ENCODE measurements at regions not wholly inside any gene's neighbourhood (a gene's known extent, or its start where the extent isn't known, plus 50 kb on each side); places are given as distances from the start of the nearest gene placed in this dataset.

DNA sequence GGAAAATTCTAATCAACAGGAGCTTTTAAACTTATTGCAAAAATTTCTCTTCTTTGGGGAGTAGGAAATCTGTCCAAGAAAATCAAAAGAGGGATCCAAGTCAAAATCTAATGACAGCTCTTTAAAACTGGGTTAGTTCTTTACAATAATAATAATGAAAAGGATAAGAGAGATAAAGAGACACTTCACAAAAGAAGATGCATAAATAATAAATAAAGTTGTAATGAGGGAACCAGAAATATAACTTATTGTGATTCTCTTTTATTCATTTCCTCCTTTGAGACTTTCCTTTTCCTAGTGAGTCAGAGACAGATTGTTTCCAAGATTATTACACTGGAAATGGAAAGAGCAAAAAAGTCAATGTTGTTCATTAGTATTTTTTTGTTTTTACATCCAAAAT lies 1029.3 kb downstream of the PCDH17 start:
- no peak overlapping the region for H3K4me3 ChIP-seq (ENCODE audit: low read depth, low read length)
- in situ Hi-C loops (cut with HindIII; ENCODE audit: low sequenced_read_pairs) = no loop called here
- no peak for DNase-seq (ENCODE audit: low read depth, low spot score)
- TF ChIP-seq, protein P1, sequence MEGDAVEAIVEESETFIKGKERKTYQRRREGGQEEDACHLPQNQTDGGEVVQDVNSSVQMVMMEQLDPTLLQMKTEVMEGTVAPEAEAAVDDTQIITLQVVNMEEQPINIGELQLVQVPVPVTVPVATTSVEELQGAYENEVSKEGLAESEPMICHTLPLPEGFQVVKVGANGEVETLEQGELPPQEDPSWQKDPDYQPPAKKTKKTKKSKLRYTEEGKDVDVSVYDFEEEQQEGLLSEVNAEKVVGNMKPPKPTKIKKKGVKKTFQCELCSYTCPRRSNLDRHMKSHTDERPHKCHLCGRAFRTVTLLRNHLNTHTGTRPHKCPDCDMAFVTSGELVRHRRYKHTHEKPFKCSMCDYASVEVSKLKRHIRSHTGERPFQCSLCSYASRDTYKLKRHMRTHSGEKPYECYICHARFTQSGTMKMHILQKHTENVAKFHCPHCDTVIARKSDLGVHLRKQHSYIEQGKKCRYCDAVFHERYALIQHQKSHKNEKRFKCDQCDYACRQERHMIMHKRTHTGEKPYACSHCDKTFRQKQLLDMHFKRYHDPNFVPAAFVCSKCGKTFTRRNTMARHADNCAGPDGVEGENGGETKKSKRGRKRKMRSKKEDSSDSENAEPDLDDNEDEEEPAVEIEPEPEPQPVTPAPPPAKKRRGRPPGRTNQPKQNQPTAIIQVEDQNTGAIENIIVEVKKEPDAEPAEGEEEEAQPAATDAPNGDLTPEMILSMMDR (IDR thresholded peaks at IDR 0.05; ENCODE audit: low read depth, low read length) = no peak

DNA sequence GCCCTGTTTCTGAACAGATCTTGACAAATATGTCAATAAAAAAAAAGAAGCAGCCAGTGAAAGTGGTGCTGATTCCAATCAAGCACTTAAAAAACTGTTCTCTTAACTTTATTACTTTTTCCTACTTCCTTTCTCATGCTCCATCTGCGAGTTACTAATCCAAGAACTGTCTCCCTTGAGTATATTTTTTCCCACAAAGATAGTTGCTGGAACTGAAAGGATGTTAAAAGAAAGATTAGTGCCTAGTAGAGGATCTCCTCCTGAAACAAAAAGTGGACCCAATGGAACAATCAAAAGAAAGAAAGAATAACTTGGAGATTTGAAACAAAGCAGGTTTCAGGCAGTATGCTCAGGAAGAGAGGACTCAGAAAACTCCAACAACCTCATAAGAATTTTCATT lies 1034.8 kb downstream of the PCDH17 start:
- DNase-seq (ENCODE audit: low read depth, low spot score) = no peak
- H3K4me3 ChIP-seq (ENCODE audit: low read depth, low read length) = no peak overlapping the region
- in situ Hi-C loops (cut with HindIII; ENCODE audit: low sequenced_read_pairs) = no loop called here
- TF ChIP-seq, protein P1 (IDR thresholded peaks at IDR 0.05; ENCODE audit: low read depth, low read length) = no peak

DNA sequence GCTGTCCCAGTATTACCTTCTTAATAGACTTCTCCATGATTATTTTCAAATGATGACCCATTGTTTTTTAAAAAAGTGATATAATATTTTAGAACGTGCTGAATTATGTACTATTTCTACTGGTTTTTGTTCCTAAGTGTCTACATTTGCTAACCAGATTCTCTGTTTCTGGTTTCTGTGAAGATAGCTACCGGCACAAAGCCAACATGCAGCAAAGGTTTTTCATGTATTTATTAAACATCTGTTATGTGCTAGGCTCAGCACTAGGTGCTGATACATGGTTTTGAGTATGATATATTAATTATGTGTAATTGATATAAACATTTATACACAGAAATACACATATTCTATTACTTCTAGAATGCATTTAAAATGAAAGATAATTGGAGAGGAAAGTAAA lies 1035.6 kb downstream of the PCDH17 start:
- H3K4me3 ChIP-seq (ENCODE audit: low read depth, low read length) = no peak overlapping the region
- in situ Hi-C loops (cut with HindIII; ENCODE audit: low sequenced_read_pairs) = no loop called here
- no peak for DNase-seq (ENCODE audit: low read depth, low spot score)
- TF ChIP-seq, protein P1 (IDR thresholded peaks at IDR 0.05; ENCODE audit: low read depth, low read length) = no peak

DNA sequence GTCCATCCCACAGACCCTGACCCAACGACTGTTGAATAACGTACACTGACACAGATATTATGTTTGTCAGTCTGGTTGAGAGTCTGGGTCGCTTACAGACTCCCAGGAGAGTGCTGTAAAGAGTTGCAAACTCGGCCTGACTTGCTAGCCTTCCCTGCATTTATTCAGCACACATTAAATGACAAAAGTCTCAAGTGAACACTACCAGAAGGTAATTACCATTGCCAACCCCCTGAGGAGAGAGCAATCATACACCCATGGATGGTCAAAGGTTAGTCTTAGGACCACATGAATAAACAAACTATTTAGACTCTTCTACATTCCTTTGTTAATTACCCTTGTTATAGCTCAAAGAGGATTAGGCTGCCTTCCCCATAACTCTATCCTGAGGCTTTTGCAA lies 1048.6 kb downstream of the PCDH17 start:
- TF ChIP-seq, protein P1 (IDR thresholded peaks at IDR 0.05; ENCODE audit: low read depth, low read length) = no peak
- in situ Hi-C loops (cut with HindIII; ENCODE audit: low sequenced_read_pairs) = no loop called here
- DNase-seq (ENCODE audit: low read depth, low spot score) = no peak
- no peak overlapping the region for H3K4me3 ChIP-seq (ENCODE audit: low read depth, low read length)

DNA sequence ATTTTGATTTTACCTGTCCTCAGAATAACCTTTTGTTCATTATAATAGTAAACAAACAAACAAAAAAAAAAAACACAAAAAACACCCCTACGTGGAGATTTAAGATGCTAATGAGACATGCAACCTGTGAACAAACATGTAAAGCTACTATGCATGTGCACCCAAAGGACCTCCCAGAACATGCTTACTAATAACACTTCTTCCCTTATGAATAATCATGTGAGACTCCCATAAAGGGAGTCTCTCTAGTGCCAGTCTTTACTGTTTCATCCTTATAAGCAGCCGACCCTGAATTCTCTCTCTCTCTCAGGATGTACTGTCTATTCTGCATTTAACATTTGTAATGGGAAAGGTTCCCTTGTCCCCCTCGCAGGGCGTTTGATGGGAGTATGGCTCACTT lies 1051.1 kb downstream of the PCDH17 start:
- H3K4me3 ChIP-seq (ENCODE audit: low read depth, low read length) = no peak overlapping the region
- no peak for DNase-seq (ENCODE audit: low read depth, low spot score)
- in situ Hi-C loops (cut with HindIII; ENCODE audit: low sequenced_read_pairs) = no loop called here
- TF ChIP-seq, protein P1 (IDR thresholded peaks at IDR 0.05; ENCODE audit: low read depth, low read length) = no peak

DNA sequence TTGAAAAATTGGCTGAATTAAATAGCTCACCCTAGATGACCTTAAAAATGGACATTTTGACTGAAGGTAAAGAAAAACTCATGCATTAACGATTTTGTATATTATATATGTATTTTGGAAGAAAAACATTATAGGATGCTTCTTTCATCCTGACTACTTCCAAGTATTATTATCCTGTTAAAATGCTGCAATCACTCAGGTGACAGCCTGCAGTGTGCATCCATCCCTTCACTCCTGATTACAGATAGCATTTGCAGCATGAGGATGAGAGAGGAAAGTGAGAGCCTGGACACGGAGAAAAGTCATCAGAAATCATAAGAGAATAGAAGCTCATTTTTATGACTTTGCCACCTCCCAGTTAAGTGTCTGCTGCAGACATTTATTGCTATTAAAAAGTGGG lies 1055.6 kb downstream of the PCDH17 start:
- no peak for DNase-seq (ENCODE audit: low read depth, low spot score)
- H3K4me3 ChIP-seq (ENCODE audit: low read depth, low read length) = no peak overlapping the region
- in situ Hi-C loops (cut with HindIII; ENCODE audit: low sequenced_read_pairs) = no loop called here
- TF ChIP-seq, protein P1 (IDR thresholded peaks at IDR 0.05; ENCODE audit: low read depth, low read length) = no peak

DNA sequence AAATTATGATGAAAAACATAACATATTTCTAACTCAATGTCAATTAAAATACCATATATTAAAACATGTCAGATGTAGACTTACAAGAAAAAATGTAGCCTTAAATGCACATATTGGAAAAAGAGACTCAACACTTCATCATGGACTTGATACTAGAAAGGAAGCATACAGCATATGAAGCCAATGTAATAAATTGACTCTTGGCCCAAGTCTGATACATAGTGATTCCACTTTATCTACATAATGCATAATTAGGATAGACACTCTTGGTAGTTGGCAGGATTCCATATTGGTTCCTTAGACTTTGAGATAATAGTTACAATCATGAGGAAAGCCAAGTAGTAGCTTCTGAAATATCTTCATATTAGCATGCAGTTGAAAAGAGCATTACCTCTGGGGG lies 1067.0 kb downstream of the PCDH17 start:
- H3K4me3 ChIP-seq (ENCODE audit: low read depth, low read length) = no peak overlapping the region
- in situ Hi-C loops (cut with HindIII; ENCODE audit: low sequenced_read_pairs) = no loop called here
- TF ChIP-seq, protein P1 (IDR thresholded peaks at IDR 0.05; ENCODE audit: low read depth, low read length) = no peak
- no peak for DNase-seq (ENCODE audit: low read depth, low spot score)
